ENCODE measurements at regions not wholly inside any gene's neighbourhood (a gene's known extent, or its start where the extent isn't known, plus 50 kb on each side); places are given as distances from the start of the nearest gene placed in this dataset.

GRCh38 chr6:12528136-12528535, 188.4 kb upstream of the PHACTR1 start:
- no peak overlapping the region for H3K23ac ChIP-seq (ENCODE audit: insufficient read length)
- no peak overlapping the region for H2BK12ac ChIP-seq (ENCODE audit: low read depth, low read length)
- H4K20me1 ChIP-seq (replicated peaks in 1 of 2; ENCODE audit: control insufficient read depth in 1 of 2, insufficient read depth in 2 of 2, low read length in 2 of 2): no peaks in the 10 kb centered on the region
- H2BK120ac ChIP-seq (replicated peaks; ENCODE audit: low read depth, low read length): no peak overlapping the region
- H4K91ac ChIP-seq (replicated peaks; ENCODE audit: insufficient read length, low read length): no peak overlapping the region
- FAIRE-seq: no peak
- no peak overlapping the region for H2BK15ac ChIP-seq (ENCODE audit: low read length)
- TF ChIP-seq SP4 (IDR thresholded peaks at IDR 0.05; ENCODE audit: low read length): no peak
- no peak overlapping the region for H4K5ac ChIP-seq (ENCODE audit: insufficient read length, low read depth, low read length)
- H3K4me3 ChIP-seq (ENCODE audit: extremely low read depth in 1 of 4, insufficient read depth in 2 of 4, low read depth in 3 of 4, low read length in 4 of 4): no peak overlapping the region
- ChIA-PET POLR2A (ENCODE audit: partially characterized antibody) (no interaction called here), CTCF (ENCODE audit: partially characterized antibody) (interaction anchor here (1.0 to 1.6 kb wide), 2 partner anchors 49 to 239 kb away, joined by 3 read pairs; no protein-coding TSS in a partner anchor)
- H3K79me2 ChIP-seq (ENCODE audit: control insufficient read depth in 1 of 2, insufficient read depth in 2 of 2, low read length in 2 of 2): no peaks in the 10 kb centered on the region
- no peak overlapping the region for H3K9ac ChIP-seq (replicated peaks in 1 of 4; ENCODE audit: extremely low read depth in 1 of 4, low read depth in 3 of 4, low read length in 3 of 4)
- no peaks in the 10 kb centered on the region for H3K36me3 ChIP-seq (ENCODE audit: control insufficient read depth in 2 of 4, insufficient read depth in 4 of 4, low read length in 3 of 4)
- H3K27me3 ChIP-seq (replicated peaks in 1 of 4; ENCODE audit: control insufficient read depth in 3 of 4, extremely low read depth in 1 of 4, insufficient read depth in 3 of 4, low read length in 3 of 4): no peaks in the 10 kb centered on the region
- no peak for DNase-seq (ENCODE audit: low read depth in 1 of 2, low spot score in 2 of 2)
- H2AFZ ChIP-seq (ENCODE audit: low read length): no peak overlapping the region
- H2BK5ac ChIP-seq (ENCODE audit: low read depth, low read length): no peak overlapping the region
- H3K27ac ChIP-seq (ENCODE audit: low read depth, low read length): no peak overlapping the region
- peaks cover 0 to 2% (median 0%) of the 10 kb centered on the region in 4 experiments; a peak in 1 of 7 replicates for H3K4me1 ChIP-seq (replicated peaks in 1 of 4; ENCODE audit: control insufficient read depth in 3 of 4, insufficient read depth in 4 of 4, low read length in 3 of 4)
- H3K4me2 ChIP-seq (ENCODE audit: insufficient read depth in 1 of 2, low read depth in 2 of 2, low read length in 2 of 2): no peak overlapping the region
- H3K23me2 ChIP-seq (ENCODE audit: low read depth, low read length): no peaks in the 10 kb centered on the region; the same call in 1 of the 2 replicates
- no peak overlapping the region for H2BK20ac ChIP-seq (ENCODE audit: low read length)
- H3K56ac ChIP-seq (replicated peaks; ENCODE audit: insufficient read length, low read depth, low read length): no peak overlapping the region
- no peak overlapping the region for H4K8ac ChIP-seq (ENCODE audit: extremely low read depth, insufficient read depth, low read length)
- WGBS, 2 experiments (ENCODE audit: extremely low coverage in 1 of 2, insufficient coverage in 1 of 2, insufficient read length in 1 of 2, insufficient replicate concordance in 2 of 2, low coverage in 1 of 2, low lambda C conversion rate in 2 of 2, missing lambda C conversion rate in 1 of 2): 87% methylated on average over 5 of the region's 5 CpGs; no CpG with 5 or more reads in 1 of the 2 experiments
- no peak overlapping the region for H3K4ac ChIP-seq (replicated peaks; ENCODE audit: insufficient read length, low read depth, low read length)
- H3K9me3 ChIP-seq (ENCODE audit: insufficient read depth in 2 of 2, low read depth in 1 of 2, low read length in 1 of 2): no peaks in the 10 kb centered on the region
- no peak overlapping the region for H2AK5ac ChIP-seq (ENCODE audit: low read depth, low read length)
- H3K79me1 ChIP-seq (ENCODE audit: low read depth, low read length): no peaks in the 10 kb centered on the region
- no peak overlapping the region for H3K14ac ChIP-seq (ENCODE audit: insufficient read length)
- H3K18ac ChIP-seq (ENCODE audit: extremely low read depth, low read length): no peak overlapping the region

All from H1 (cell line).